Panc1 (cell line): ENCODE measurements at regions not wholly inside any gene's neighbourhood (a gene's known extent, or its start where the extent isn't known, plus 50 kb on each side); places are given as distances from the start of the nearest gene placed in this dataset.

ENCODE experiments used
- ATAC-seq: fragments of 200-7000 bp; cut with Tn5 transposase; 2 replicates; pipeline ENCODE4 v1.9.1; 2020; ENCODE audit warnings: mild to moderate bottlenecking, moderate library complexity
- BruUV-seq: library from RNA; stranded (reverse); fragments of 400-500 nt; replicated peaks from 2 replicates; lab custom pipeline; 2021; lab: Mats Ljungman, UMichigan
- CTCF ChIA-PET: fragments of 300-600 bp; sonication (Branson Sonifier 250); formaldehyde crosslinking; loops from one replicate; lab custom pipeline; 2022; ENCODE audit warnings: antibody characterized with exemption; lab: Charles Lee
- POLR2A ChIA-PET: fragments of 300-600 bp; sonication (Branson Sonifier 250); formaldehyde crosslinking; loops from one replicate; lab custom pipeline; 2022; ENCODE audit warnings: antibody characterized with exemption; lab: Charles Lee
- DNase-seq: peaks from one replicate; pipeline ENCODE4 v3.0.0-alpha.2; 2010; ENCODE audit warnings: low read depth, low spot score
- H3K27ac ChIP-seq: 2 replicates; pipeline ENCODE4 v1.5.1; 2011; ENCODE audit warnings: mild to moderate bottlenecking, low read length, inconsistent platforms
- H3K27me3 ChIP-seq: fragments of 200-500 bp; sonication (Bioruptor generic); 2 replicates; pipeline ENCODE4 v1.6.0; 2014; ENCODE audit warnings: low read length, inconsistent platforms; ENCODE audit not compliant: control insufficient read depth, insufficient read depth
- H3K36me3 ChIP-seq: fragments of 200-500 bp; sonication (Bioruptor generic); 2 replicates; pipeline ENCODE4 v1.5.1; 2014; ENCODE audit warnings: inconsistent platforms, mild to moderate bottlenecking, low read length, moderate library complexity; ENCODE audit not compliant: control insufficient read depth, insufficient read depth
- H3K4me1 ChIP-seq: 2 replicates; pipeline ENCODE4 v1.5.1; 2011; ENCODE audit warnings: inconsistent platforms, mild to moderate bottlenecking, low read length, moderate library complexity; ENCODE audit not compliant: control insufficient read depth, insufficient read depth
- H3K4me3 ChIP-seq, 2 experiments: 2 replicates each; pipeline ENCODE4 v1.5.1; 2011 to 2012; ENCODE audit warnings: low read depth in 2 of 2, low read length in 2 of 2, mild to moderate bottlenecking in 2 of 2, inconsistent platforms in 1 of 2, moderate library complexity in 1 of 2
- H3K9me3 ChIP-seq: fragments of 200-500 bp; sonication (Bioruptor generic); 2 replicates; pipeline ENCODE4 v1.5.1; 2014; ENCODE audit warnings: low read depth, mild to moderate bottlenecking, inconsistent platforms, low read length, moderate library complexity; ENCODE audit not compliant: control insufficient read depth, insufficient read depth
- POLR2AphosphoS5 ChIP-seq: IDR thresholded peaks from 2 replicates; pipeline ENCODE4 v1.6.1; 2012; ENCODE audit warnings: mild to moderate bottlenecking, low read depth, low read length, moderate library complexity
- SIN3A ChIP-seq: IDR thresholded peaks from 2 replicates; pipeline ENCODE4 v1.6.1; 2012; ENCODE audit warnings: low read depth, mild to moderate bottlenecking, low read length, moderate library complexity, borderline replicate concordance; ENCODE audit not compliant: insufficient read depth
- TCF7L2 ChIP-seq: IDR thresholded peaks from 2 replicates; pipeline ENCODE4 v1.6.1; 2011; ENCODE audit warnings: mild to moderate bottlenecking, low read depth, low read length, inconsistent platforms
- in situ Hi-C: cut with HindIII; loops from 2 replicates; pipeline ENCODE4 v1.10.0; 2016; ENCODE audit warnings: low sequenced_read_pairs, low pct_unique_long_range_greater_than_20kb
- intact Hi-C: fragments of 100-400 bp; cut with micrococcal nuclease; formaldehyde crosslinking; loops from one replicate; pipeline ENCODE4 v1.10.0; 2022; ENCODE audit not compliant: unreplicated experiment
- TF ChIP-seq, protein P1 (sequence below), 2 experiments: IDR thresholded peaks; 2 replicates each; pipeline ENCODE4 v1.6.1; 2011 to 2012; ENCODE audit warnings: low read depth in 2 of 2, control low read depth in 1 of 2, low read length in 1 of 2, mild to moderate bottlenecking in 1 of 2, moderate library complexity in 1 of 2; ENCODE audit not compliant: insufficient read depth in 1 of 2
- TF ChIP-seq, protein P2 (sequence below): fragments of 450-650 bp; IDR thresholded peaks from 2 replicates; pipeline ENCODE4 v1.5.1; 2017; ENCODE audit warnings: mild to moderate bottlenecking

DNA sequence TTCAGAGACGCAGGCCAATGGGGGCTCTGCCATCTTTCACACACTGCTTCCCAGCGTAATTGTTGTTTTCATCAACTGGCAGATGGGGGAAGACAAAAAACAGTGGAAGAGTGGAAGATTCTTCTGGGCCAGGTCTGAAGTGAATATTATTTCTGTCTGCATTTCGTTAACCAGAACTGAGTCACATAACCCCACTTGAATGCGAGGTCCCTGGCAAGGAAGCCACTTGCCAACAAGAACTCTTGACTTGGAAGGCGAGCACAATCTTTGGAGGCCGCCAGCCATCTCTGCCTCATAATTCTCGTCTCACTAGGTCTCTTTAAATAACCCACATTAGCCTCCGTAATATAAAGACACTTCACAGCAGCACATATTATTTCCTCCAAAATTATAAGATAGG is 75.4 kb downstream of the CYB561 start:
- CTCF ChIA-PET = no interaction called here
- no peak for ATAC-seq
- intact Hi-C loops = no loop called here

GRCh38 chr17:63376949-63377348 is 69.2 kb downstream of the CYB561 start:
- Histone ChIP-seq H3K9me3 (no peaks in the 10 kb centered on the region), H3K36me3 (no peaks in the 10 kb centered on the region), H3K4me1 (no peaks in the 10 kb centered on the region), H3K27ac (no peak overlapping the region), H3K27me3 (no peaks in the 10 kb centered on the region), H3K4me3 (no peak overlapping the region)
- in situ Hi-C loops = no loop called here
- no TSS peak for BruUV-seq
- DNase-seq = no peak
- POLR2A ChIA-PET = no interaction called here
- CTCF ChIA-PET = no interaction called here
- no peak for ATAC-seq
- TF ChIP-seq POLR2AphosphoS5 (no peak), TCF7L2 (no peak), SIN3A (no peak)
- TF ChIP-seq, protein P1, sequence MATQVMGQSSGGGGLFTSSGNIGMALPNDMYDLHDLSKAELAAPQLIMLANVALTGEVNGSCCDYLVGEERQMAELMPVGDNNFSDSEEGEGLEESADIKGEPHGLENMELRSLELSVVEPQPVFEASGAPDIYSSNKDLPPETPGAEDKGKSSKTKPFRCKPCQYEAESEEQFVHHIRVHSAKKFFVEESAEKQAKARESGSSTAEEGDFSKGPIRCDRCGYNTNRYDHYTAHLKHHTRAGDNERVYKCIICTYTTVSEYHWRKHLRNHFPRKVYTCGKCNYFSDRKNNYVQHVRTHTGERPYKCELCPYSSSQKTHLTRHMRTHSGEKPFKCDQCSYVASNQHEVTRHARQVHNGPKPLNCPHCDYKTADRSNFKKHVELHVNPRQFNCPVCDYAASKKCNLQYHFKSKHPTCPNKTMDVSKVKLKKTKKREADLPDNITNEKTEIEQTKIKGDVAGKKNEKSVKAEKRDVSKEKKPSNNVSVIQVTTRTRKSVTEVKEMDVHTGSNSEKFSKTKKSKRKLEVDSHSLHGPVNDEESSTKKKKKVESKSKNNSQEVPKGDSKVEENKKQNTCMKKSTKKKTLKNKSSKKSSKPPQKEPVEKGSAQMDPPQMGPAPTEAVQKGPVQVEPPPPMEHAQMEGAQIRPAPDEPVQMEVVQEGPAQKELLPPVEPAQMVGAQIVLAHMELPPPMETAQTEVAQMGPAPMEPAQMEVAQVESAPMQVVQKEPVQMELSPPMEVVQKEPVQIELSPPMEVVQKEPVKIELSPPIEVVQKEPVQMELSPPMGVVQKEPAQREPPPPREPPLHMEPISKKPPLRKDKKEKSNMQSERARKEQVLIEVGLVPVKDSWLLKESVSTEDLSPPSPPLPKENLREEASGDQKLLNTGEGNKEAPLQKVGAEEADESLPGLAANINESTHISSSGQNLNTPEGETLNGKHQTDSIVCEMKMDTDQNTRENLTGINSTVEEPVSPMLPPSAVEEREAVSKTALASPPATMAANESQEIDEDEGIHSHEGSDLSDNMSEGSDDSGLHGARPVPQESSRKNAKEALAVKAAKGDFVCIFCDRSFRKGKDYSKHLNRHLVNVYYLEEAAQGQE (IDR thresholded peaks at IDR 0.05; ENCODE audit: insufficient read depth in 1 of 2, low read depth in 2 of 2, low read length in 1 of 2) = no peak
- TF ChIP-seq, protein P2, sequence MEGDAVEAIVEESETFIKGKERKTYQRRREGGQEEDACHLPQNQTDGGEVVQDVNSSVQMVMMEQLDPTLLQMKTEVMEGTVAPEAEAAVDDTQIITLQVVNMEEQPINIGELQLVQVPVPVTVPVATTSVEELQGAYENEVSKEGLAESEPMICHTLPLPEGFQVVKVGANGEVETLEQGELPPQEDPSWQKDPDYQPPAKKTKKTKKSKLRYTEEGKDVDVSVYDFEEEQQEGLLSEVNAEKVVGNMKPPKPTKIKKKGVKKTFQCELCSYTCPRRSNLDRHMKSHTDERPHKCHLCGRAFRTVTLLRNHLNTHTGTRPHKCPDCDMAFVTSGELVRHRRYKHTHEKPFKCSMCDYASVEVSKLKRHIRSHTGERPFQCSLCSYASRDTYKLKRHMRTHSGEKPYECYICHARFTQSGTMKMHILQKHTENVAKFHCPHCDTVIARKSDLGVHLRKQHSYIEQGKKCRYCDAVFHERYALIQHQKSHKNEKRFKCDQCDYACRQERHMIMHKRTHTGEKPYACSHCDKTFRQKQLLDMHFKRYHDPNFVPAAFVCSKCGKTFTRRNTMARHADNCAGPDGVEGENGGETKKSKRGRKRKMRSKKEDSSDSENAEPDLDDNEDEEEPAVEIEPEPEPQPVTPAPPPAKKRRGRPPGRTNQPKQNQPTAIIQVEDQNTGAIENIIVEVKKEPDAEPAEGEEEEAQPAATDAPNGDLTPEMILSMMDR = no peak
- intact Hi-C loops = no loop called here

More for the DNA sequence above, 75.4 kb downstream of the CYB561 start:
- Histone ChIP-seq H3K36me3 (no peaks in the 10 kb centered on the region), H3K27ac (no peak overlapping the region), H3K27me3 (no peaks in the 10 kb centered on the region), H3K4me1 (no peaks in the 10 kb centered on the region), H3K4me3 (no peak overlapping the region), H3K9me3 (no peaks in the 10 kb centered on the region)
- no peak for TF ChIP-seq TCF7L2
- no peak for TF ChIP-seq SIN3A
- no peak for TF ChIP-seq POLR2AphosphoS5
- TF ChIP-seq, protein P1 (IDR thresholded peaks at IDR 0.05; ENCODE audit: insufficient read depth in 1 of 2, low read depth in 2 of 2, low read length in 1 of 2) = no peak
- TF ChIP-seq, protein P2 = no peak
- in situ Hi-C loops = no loop called here
- BruUV-seq = no TSS peak
- no peak for DNase-seq
- POLR2A ChIA-PET = no interaction called here
